Gastrocnemius medialis (tissue), 4 donors: ENCODE measurements at regions not wholly inside any gene's neighbourhood (a gene's known extent, or its start where the extent isn't known, plus 50 kb on each side); places are given as distances from the start of the nearest gene placed in this dataset.

Source experiments
- POLR2A ChIP-seq, 2 donors: fragments of 450-650 bp; IDR thresholded peaks; one replicate each; pipeline ENCODE4 v1.6.1; 2017; ENCODE audit warnings: antibody characterized with exemption in 2 of 2, mild to moderate bottlenecking in 2 of 2, moderate library complexity in 2 of 2
- TF ChIP-seq, protein P1 (sequence below), 5 experiments: fragments of 450-650 bp in 3 of 5; fragments of 200-600 bp in 2 of 5; sonication (generic) in 2 of 5; IDR thresholded peaks in 4 of 5; conservative IDR thresholded peaks in 1 of 5; 1 replicate in 4 of 5; 2 replicates in 1 of 5; pipeline ENCODE4 v1.5.1; 2016 to 2019; ENCODE audit warnings: antibody characterized with exemption in 5 of 5, mild to moderate bottlenecking in 3 of 5, moderate library complexity in 3 of 5

GRCh38 chr20:24303393-24304170 is 165.8 kb upstream of the SYNDIG1 start:
- TF ChIP-seq POLR2A (IDR thresholded peaks at IDR 0.05) = no peak
- TF ChIP-seq, protein P1, sequence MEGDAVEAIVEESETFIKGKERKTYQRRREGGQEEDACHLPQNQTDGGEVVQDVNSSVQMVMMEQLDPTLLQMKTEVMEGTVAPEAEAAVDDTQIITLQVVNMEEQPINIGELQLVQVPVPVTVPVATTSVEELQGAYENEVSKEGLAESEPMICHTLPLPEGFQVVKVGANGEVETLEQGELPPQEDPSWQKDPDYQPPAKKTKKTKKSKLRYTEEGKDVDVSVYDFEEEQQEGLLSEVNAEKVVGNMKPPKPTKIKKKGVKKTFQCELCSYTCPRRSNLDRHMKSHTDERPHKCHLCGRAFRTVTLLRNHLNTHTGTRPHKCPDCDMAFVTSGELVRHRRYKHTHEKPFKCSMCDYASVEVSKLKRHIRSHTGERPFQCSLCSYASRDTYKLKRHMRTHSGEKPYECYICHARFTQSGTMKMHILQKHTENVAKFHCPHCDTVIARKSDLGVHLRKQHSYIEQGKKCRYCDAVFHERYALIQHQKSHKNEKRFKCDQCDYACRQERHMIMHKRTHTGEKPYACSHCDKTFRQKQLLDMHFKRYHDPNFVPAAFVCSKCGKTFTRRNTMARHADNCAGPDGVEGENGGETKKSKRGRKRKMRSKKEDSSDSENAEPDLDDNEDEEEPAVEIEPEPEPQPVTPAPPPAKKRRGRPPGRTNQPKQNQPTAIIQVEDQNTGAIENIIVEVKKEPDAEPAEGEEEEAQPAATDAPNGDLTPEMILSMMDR (IDR thresholded peaks at IDR 0.05 in 4 of 5, conservative IDR thresholded peaks at IDR 0.05 in 1 of 5) = no peak
